ENCODE measurements at regions not wholly inside any gene's neighbourhood (a gene's known extent, or its start where the extent isn't known, plus 50 kb on each side); places are given as distances from the start of the nearest gene placed in this dataset.
"Not testable (repeated sequence)": the region's sequence is repeated elsewhere in the genome, so short reads cannot be mapped to it uniquely, and the experiment has no call there.

- not testable (repeated sequence) for TF ChIP-seq POLR2A, CTCF (IDR thresholded peaks at IDR 0.05)
These were observed 427.8 kb upstream of the CDH11 start for GRCh38 chr16:65549689-65550088.

Data from breast epithelium (tissue), 3 donors.